ENCODE measurements at regions not wholly inside any gene's neighbourhood (a gene's known extent, or its start where the extent isn't known, plus 50 kb on each side); places are given as distances from the start of the nearest gene placed in this dataset.
"Not testable (repeated sequence)": the region's sequence is repeated elsewhere in the genome, so short reads cannot be mapped to it uniquely, and the experiment has no call there.

DNA sequence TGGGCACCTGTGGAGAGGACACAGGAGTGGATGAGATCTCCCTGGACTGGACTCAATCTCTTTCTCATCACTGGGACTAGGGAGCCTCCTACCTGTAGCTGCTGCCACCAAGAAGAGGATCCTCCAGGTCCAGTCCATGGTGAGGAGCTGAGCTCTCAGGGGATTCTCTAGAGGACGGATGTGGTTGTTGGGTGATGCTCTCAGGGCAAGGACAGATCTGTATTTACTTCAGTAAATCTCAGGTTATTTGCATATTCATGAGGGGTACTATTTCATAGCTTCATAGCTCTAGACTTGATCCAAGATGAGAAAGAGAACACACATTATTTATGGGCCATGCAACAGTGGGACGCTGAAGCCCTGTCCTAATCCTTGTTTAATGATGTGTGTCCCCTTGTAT, 159.4 kb downstream of the POTEB start:
- TF ChIP-seq, protein P1, sequence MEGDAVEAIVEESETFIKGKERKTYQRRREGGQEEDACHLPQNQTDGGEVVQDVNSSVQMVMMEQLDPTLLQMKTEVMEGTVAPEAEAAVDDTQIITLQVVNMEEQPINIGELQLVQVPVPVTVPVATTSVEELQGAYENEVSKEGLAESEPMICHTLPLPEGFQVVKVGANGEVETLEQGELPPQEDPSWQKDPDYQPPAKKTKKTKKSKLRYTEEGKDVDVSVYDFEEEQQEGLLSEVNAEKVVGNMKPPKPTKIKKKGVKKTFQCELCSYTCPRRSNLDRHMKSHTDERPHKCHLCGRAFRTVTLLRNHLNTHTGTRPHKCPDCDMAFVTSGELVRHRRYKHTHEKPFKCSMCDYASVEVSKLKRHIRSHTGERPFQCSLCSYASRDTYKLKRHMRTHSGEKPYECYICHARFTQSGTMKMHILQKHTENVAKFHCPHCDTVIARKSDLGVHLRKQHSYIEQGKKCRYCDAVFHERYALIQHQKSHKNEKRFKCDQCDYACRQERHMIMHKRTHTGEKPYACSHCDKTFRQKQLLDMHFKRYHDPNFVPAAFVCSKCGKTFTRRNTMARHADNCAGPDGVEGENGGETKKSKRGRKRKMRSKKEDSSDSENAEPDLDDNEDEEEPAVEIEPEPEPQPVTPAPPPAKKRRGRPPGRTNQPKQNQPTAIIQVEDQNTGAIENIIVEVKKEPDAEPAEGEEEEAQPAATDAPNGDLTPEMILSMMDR (IDR thresholded peaks at IDR 0.05), result not testable (repeated sequence)
- TF ChIP-seq POLR2A (IDR thresholded peaks at IDR 0.05), result not testable (repeated sequence)
